Uterus (tissue), 3 donors: ENCODE measurements at regions not wholly inside any gene's neighbourhood (a gene's known extent, or its start where the extent isn't known, plus 50 kb on each side); places are given as distances from the start of the nearest gene placed in this dataset.

Experiments used
- DNase-seq, 2 donors: peaks; one replicate each; pipeline ENCODE4 v3.0.0-alpha.2; 2019 to 2020
- H3K27ac ChIP-seq, 2 donors: fragments of 200-600 bp; sonication (generic); 1 replicate in 1 of 2; 2 replicates in 1 of 2; pipeline ENCODE4 v1.5.1; 2016 to 2018
- H3K27me3 ChIP-seq, 2 donors: fragments of 200-600 bp; sonication (generic); one replicate each; pipeline ENCODE4 v1.5.1; 2018 to 2019; ENCODE audit warnings: control low read depth in 1 of 2
- H3K36me3 ChIP-seq, 2 donors: fragments of 200-600 bp; sonication (generic); one replicate each; pipeline ENCODE4 v1.5.1; 2019; ENCODE audit warnings: control low read depth in 1 of 2
- H3K4me1 ChIP-seq, 2 donors: fragments of 200-600 bp; sonication (generic); one replicate each; pipeline ENCODE4 v1.5.1; 2018 to 2019; ENCODE audit warnings: control low read depth in 1 of 2
- H3K4me3 ChIP-seq, 2 donors: fragments of 200-600 bp; sonication (generic); 1 replicate in 1 of 2; 2 replicates in 1 of 2; pipeline ENCODE4 v1.5.1; 2018 to 2019; ENCODE audit warnings: mild to moderate bottlenecking in 1 of 2
- H3K9me3 ChIP-seq, 2 donors: fragments of 200-600 bp; sonication (generic); one replicate each; pipeline ENCODE4 v1.5.1; 2019; ENCODE audit warnings: control low read depth in 1 of 2
- POLR2A ChIP-seq, 2 donors: fragments of 450-650 bp; IDR thresholded peaks; one replicate each; pipeline ENCODE4 v1.6.1; 2016; ENCODE audit warnings: antibody characterized with exemption in 2 of 2, mild to moderate bottlenecking in 1 of 2, moderate library complexity in 1 of 2
- intact Hi-C: fragments of 100-400 bp; cut with DNase I; formaldehyde crosslinking; loops from one replicate; pipeline ENCODE4 v1.15.1; 2023; ENCODE audit warnings: low total_unique reads
- TF ChIP-seq, protein P1 (sequence below), 4 experiments: fragments of 200-600 bp in 2 of 4; fragments of 450-650 bp in 2 of 4; sonication (generic) in 2 of 4; IDR thresholded peaks; one replicate each; pipeline ENCODE4 v1.5.1; 2016 to 2019; ENCODE audit warnings: antibody characterized with exemption in 4 of 4, mild to moderate bottlenecking in 2 of 4, moderate library complexity in 1 of 4
- donor health status: DM: yes; HTN: yes; CAD: no.

DNA sequence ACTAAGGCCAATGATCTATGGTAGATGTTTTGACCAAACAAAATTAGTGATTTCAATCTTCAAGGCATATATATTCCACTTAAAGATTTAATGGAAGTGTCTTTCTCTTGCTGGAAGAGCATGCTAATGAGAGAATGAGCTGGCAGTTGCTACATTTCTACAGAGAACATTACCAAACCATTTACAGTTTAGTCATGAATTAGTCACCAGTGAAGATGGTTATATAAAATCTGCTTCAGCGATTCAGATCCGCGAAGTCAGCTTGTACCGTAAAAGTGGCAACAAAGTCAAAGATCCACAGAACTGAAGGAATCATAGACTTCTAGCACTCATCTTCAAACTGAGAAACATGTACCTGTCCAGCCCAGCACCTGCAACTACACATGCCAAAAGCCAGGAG lies 156.3 kb downstream of the SLITRK5 start:
- no peaks in the 10 kb centered on the region for H3K27me3 ChIP-seq
- DNase-seq, result no peak
- TF ChIP-seq POLR2A (IDR thresholded peaks at IDR 0.05), result no peak
- TF ChIP-seq, protein P1, sequence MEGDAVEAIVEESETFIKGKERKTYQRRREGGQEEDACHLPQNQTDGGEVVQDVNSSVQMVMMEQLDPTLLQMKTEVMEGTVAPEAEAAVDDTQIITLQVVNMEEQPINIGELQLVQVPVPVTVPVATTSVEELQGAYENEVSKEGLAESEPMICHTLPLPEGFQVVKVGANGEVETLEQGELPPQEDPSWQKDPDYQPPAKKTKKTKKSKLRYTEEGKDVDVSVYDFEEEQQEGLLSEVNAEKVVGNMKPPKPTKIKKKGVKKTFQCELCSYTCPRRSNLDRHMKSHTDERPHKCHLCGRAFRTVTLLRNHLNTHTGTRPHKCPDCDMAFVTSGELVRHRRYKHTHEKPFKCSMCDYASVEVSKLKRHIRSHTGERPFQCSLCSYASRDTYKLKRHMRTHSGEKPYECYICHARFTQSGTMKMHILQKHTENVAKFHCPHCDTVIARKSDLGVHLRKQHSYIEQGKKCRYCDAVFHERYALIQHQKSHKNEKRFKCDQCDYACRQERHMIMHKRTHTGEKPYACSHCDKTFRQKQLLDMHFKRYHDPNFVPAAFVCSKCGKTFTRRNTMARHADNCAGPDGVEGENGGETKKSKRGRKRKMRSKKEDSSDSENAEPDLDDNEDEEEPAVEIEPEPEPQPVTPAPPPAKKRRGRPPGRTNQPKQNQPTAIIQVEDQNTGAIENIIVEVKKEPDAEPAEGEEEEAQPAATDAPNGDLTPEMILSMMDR (IDR thresholded peaks at IDR 0.05), result no peak
- H3K4me3 ChIP-seq, result no peak overlapping the region
- no peaks in the 10 kb centered on the region for H3K9me3 ChIP-seq
- H3K4me1 ChIP-seq, result no peaks in the 10 kb centered on the region
- no peaks in the 10 kb centered on the region for H3K36me3 ChIP-seq
- intact Hi-C loops, result no loop called here
- no peak overlapping the region for H3K27ac ChIP-seq

DNA sequence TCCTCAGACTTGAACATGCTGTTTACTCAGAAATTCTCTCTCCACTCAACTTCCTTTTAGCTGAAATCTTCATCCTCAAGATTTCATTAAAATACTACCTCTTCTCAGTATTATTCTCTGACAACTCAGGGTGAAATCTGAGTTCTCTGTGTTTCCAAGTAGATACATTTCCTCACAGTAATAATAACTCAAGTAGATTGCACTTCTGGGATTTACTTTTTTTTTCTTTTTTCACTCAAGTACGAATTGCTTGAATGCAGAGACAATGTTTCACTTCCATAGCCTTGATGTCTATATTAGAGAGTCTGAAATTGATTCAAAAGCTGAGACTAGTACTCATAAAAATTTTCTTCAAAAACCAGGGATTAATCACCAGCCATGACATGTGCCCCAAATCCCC lies 166.4 kb downstream of the SLITRK5 start:
- H3K27ac ChIP-seq, result no peak overlapping the region
- H3K4me3 ChIP-seq, result no peak overlapping the region
- H3K36me3 ChIP-seq, result no peaks in the 10 kb centered on the region
- DNase-seq, result no peak
- H3K9me3 ChIP-seq, result no peaks in the 10 kb centered on the region
- no peaks in the 10 kb centered on the region for H3K4me1 ChIP-seq
- H3K27me3 ChIP-seq, result no peaks in the 10 kb centered on the region
- no peak for TF ChIP-seq POLR2A (IDR thresholded peaks at IDR 0.05)
- TF ChIP-seq, protein P1 (IDR thresholded peaks at IDR 0.05), result no peak
- intact Hi-C loops, result no loop called here

DNA sequence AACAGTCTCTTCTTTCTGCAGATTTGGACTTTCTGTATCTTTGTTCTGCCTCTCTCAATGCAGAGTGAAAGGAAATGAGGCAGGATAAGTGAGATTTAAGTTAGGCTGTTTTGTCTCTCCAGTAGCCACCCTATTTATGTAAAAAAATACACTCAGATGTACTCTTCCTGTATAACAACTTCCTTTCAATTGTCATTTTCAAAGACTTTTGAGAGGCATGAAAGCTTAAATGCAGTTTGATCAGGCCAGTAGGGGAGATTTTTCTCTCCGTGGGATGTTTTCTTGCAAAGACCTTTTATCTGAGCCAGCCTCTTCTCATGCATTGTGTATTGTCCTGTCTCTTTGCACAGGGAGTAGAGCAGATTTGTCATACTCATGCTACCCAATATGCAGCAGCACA lies 166.8 kb downstream of the SLITRK5 start:
- intact Hi-C loops, result no loop called here
- TF ChIP-seq, protein P1 (IDR thresholded peaks at IDR 0.05), result no peak
- no peak for TF ChIP-seq POLR2A (IDR thresholded peaks at IDR 0.05)

DNA sequence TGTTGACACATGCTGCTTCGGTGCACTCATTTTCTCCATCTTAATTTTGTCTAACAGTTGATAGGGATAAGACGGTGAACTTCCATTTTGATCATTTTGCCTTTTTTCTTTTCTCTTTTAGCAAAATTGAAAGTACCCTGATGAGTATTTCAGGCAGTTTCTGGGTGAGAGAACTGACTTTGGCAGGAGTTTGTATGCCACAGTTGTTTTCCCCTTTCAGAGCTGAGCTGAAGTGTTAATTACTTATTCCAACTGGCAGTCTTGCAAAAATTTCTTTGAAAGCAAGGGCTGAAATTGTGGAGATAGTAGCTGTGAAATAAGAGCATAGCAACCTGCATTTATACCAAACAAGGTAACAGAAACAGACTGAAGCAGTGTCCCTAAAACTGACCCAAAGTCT lies 180.2 kb downstream of the SLITRK5 start:
- intact Hi-C loops, result no loop called here
- Histone ChIP-seq H3K27me3 (no peaks in the 10 kb centered on the region), H3K4me3 (no peak overlapping the region), H3K36me3 (no peaks in the 10 kb centered on the region), H3K27ac (no peak overlapping the region), H3K9me3 (no peaks in the 10 kb centered on the region), H3K4me1 (no peaks in the 10 kb centered on the region)
- DNase-seq, result no peak
- TF ChIP-seq, protein P1 (IDR thresholded peaks at IDR 0.05), result no peak
- TF ChIP-seq POLR2A (IDR thresholded peaks at IDR 0.05), result no peak

More for the DNA sequence above, 166.8 kb downstream of the SLITRK5 start:
- H3K4me3 ChIP-seq, result no peak overlapping the region
- no peaks in the 10 kb centered on the region for H3K27me3 ChIP-seq
- H3K4me1 ChIP-seq, result no peaks in the 10 kb centered on the region
- H3K27ac ChIP-seq, result no peak overlapping the region
- H3K36me3 ChIP-seq, result no peaks in the 10 kb centered on the region
- no peak for DNase-seq
- no peaks in the 10 kb centered on the region for H3K9me3 ChIP-seq

DNA sequence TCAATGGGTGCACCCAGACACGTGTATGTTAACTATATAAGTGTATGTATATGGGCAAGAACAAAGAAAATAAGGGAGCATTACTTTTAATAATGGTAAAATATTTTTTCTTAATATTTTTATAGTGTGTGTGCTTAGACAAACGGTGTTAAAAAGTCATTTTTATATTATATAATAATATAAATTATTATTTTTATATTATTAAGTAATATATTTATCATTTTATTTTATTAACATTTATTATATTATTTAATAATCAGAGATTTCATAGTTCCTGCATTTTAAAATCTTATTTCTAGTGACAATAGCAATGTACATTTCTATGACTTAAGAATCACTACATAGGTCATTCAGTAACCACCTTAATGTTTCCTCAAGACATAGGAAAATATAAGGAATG lies 184.4 kb downstream of the SLITRK5 start:
- no peak overlapping the region for H3K4me3 ChIP-seq
- no peak for DNase-seq
- TF ChIP-seq, protein P1 (IDR thresholded peaks at IDR 0.05), result no peak
- no peak for TF ChIP-seq POLR2A (IDR thresholded peaks at IDR 0.05)
- no peaks in the 10 kb centered on the region for H3K27me3 ChIP-seq
- H3K4me1 ChIP-seq, result no peaks in the 10 kb centered on the region
- intact Hi-C loops, result no loop called here
- H3K27ac ChIP-seq, result no peak overlapping the region
- no peaks in the 10 kb centered on the region for H3K9me3 ChIP-seq
- H3K36me3 ChIP-seq, result no peaks in the 10 kb centered on the region
